EH (cell line): ENCODE measurements at regions not wholly inside any gene's neighbourhood (a gene's known extent, or its start where the extent isn't known, plus 50 kb on each side); places are given as distances from the start of the nearest gene placed in this dataset.

Source experiments
- DNase-seq: peaks from one replicate; pipeline ENCODE4 v3.0.0-alpha.2; 2015; ENCODE audit warnings: low read depth

DNA sequence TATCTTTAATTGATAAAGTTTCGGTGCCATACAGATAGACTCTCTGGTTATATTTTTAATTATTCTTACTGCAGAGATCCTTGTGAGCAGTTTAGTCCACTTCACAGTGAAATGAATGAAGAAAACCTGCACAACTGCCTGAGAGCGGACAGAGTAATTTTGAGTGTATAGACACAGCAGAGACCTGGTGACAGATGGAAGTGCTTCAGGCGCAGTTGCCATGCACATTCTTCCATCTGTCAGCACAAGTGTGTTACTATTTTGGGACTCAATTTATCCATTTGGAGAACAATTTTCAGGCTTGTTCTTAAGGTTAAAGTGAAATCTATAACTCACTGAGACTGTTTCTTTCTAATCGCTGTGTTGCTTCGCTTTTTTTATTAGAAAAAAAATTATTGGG lies 147.8 kb upstream of the SPHKAP start:
- no peak for DNase-seq

DNA sequence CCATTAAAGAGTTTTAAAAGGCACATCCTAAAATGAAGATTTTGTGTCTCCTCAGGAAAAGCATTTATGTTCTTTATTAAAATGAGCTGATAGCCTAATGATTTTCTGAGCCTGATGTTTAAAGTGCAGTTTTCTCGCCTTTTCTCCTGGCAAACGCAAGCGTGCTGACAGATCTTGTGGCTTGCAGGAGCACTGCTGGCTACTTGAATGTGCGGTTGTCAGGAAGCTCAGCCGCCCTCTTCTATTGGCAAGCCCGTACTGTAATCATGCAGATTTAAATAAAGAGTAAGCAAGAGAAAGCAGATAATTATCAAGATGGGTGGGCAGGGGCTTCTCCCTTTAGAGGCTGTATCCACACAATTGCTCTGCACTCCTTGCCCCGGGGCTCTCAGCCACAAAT lies 139.5 kb upstream of the SPHKAP start:
- DNase-seq = no peak

DNA sequence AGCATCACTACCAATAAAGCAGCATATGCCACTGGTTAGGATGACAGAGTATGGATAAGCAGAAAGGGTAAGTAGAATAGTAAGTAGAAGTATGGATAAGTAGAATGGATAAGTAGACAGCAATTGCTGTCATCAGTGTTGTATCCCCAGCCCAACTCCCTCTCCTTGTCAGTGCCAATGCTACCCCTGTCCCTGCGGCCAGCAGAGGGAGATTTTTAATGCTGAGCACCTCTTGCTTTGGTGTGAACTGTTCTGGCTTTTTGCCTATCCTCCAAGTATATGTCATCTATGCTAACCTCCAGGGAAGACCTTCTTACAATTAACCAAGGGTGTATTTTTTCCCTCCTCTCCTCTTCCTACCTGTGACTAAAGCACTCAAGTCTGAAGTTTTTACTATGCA lies 136.7 kb upstream of the SPHKAP start:
- peak; percentile 65 for DNase-seq

DNA sequence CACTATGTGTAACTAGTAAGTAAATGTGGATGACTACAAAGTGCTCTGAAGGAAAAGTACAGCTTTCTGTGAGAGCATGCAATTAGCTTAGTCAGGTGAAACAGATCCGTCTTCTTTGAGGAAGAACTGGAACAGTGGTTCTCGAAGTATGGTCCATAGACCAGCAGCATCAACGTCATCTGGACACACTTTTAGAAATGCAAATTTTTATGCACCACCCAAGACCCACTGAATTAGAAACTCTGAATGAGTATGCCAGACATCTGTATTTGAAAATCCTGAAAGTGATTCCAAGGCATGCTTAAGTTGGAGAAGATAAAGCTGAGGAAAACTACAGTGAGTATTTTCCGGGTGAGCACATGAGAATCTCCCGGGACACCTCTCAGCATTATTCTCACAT lies 130.7 kb upstream of the SPHKAP start:
- DNase-seq = no peak

DNA sequence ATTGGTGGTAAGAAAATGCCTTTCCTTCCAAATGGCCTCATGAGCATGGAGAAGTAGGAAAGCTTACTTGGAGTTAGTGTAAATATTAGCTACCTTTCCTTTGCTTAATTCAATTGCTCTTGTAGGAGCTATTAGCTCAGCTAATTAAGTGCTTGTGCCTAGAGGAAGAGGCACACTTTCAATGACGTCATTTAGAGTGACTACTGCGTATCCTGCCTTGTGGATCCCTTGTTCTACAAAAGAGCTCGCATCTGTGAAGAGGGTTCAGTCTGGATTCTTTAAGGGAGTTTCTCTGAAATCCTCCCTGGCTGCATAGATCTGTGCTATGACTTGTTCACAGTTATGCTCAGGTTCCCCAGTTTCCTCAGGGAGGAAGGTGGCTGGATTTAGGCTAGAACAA lies 122.5 kb upstream of the SPHKAP start:
- DNase-seq = no peak

DNA sequence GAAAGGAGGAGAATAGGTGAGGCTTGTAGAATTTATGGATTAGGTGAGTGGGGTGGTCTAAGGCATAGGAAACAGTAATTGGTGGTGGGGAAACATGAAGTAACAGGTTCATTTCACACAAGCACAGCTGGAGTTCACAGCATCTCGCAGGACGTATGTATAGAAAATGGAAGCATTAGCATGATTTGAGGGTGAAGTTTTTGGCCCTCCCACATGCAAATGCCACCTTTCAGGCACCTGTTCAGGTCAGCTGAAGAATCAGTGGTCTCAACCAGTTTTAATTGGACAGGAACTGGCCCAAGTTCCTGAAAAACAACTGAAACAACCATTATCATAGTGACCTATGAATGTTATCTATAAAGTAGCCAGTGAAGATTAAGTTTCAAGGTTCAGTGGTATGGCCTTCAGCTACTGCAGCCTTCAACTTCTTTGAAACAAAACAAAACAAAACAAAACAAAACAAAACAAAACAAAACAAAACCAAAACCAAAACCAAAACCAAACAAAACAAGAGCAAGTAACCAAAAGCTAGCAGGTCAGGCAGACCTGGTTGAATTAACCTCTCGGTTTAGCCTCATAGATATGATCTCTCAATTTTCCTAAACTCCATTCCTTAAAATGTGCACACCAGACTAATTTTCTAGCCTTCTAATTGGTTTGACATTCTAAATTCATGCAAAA lies 102.1 kb upstream of the SPHKAP start:
- DNase-seq = no peak

DNA sequence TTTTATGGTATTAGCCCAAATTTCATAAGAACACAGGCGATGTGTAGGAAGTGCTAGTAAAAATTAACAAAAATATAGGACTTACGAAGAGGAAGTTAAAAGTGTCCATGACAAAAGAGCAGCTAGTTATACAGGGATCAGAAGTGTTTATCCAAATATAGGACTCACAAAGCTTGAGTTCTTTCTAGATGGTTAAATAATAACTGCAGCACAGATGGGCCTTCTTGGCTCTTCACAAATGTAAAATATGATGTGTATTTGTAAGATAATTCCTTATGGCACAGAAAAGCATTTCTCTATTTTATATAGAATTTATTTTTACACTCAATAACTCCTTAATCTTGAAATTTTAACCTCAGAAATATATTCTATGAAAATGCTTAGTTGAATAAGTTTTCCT lies 100.9 kb upstream of the SPHKAP start:
- no peak for DNase-seq

DNA sequence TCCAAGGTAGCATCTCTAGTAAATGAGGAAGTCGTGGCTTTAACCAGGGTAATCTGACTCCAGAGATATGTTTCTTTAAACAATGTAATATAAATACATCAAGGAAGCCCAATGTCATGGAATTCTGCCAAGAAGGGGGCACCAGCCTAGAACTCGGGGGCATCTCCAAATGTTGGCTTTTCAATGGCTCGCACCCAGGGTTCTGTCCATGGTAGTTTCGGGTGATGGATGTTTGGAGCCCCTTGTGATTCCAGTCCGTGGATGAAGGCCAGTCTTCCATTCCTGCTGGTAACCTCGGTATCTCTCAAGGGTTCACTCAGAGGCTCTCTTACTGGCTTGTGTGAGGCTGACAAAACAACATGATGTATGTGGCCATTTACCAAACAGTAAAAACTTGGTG lies 91.7 kb upstream of the SPHKAP start:
- DNase-seq = no peak

DNA sequence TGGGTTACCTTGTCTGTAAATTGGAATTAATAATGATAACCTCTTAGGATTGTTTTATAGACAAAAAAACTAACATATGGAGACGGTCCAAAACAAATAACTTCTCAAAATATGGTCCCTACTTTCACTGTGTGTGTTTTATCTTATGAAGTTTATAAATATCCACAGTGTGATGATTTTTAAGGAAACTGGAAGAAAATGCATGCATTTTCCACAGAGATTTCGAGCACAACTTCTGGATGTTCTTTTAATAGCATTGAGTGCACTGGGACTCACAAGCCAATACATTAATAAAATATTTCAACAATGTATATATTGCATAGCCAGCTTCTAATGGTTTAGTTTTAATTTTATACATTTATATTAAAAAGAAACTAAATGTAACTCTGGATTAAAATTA lies 87.9 kb upstream of the SPHKAP start:
- no peak for DNase-seq

DNA sequence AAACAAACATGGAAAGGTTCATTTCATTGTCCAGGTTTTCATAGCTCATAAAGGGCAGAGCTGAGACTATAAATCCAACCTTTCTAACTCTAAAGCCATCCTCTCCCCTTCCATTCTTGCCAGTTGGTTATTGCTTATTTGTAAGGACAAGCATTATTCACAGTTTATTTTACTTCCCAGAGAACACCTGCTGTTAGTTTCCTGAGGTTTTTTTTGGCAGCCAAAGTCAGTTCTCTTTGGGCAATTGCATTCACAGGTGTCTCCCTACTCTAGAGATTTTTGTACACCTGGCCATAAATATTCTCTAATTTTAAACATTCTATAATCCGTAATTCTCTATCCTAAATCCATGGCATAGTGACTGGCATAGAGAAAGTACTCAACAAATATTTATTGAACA lies 87.3 kb upstream of the SPHKAP start:
- DNase-seq = no peak

DNA sequence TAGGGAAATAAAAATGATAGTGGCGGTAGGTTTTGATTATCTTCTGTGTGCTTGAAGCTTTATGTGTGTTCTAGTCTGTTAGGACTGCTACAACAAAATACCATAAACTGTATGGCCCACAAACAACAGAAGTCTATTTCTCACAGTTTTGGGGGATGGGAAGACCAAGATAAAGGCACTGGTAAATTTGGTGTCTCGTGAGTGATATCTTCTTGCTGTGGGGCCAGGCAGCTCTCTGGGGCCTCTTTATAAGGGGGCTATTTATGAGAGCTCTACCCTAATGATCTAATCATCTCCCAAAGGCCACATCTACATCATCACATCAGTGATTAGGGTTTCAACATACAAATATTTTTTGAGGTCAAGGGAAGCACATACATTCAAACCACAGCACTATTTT lies 86.8 kb upstream of the SPHKAP start:
- no peak for DNase-seq

DNA sequence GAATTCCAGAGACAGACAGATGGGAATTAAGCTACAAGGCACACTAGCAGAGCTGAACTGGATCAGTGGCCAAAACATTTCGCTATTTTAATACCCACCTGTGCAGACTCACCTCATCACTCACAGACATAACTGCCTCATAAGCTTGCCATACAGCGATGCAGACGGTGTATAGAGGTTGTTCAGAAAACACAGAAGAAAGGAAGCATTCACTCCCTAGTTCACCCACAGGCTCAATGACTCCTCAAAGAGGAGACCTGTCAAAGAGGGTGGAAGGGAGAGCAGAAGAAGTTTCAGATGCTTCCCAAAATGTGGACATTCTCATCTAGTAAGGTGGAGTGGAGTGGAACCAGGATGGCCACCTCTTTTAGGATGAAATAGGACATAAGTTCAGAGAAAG lies 81.7 kb upstream of the SPHKAP start:
- DNase-seq = no peak

DNA sequence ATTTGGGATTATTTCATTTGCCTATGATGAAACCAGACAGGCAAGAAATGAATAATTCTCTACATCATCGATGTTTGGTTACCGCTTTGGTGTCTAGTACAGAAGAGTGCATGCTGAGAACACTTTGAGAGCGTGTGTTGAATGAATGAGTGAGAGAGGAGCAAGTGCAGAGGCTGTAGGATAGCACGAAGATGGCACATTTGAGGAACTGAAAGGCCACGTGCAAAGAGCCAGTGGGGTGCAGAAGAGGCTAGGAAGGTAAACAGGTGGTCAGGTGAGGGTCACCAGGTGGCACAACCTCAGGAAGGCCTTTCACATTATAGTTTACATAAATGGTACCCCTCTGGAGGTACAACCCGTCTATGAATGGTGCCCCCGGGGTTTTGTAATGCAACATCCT lies 80.1 kb upstream of the SPHKAP start:
- DNase-seq = no peak

DNA sequence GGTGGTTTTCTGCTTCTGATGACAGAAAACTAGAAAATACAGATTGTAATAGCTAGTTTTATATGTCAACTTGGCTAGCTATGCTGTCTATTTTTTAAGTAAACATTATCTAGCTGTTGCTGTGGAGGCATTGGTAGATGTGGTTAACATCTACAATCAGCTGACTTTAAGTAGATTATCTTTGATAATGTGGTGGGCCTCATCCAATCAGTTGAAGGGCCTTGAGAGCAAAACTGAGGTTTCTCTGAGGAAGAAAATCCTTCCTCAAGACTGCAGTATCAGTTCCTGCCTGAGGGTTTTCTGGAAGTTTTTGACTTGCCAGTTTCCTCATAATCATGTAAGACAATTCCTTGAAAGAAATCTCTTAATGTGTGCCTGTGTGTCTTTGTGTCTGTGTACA lies 75.9 kb upstream of the SPHKAP start:
- no peak for DNase-seq

DNA sequence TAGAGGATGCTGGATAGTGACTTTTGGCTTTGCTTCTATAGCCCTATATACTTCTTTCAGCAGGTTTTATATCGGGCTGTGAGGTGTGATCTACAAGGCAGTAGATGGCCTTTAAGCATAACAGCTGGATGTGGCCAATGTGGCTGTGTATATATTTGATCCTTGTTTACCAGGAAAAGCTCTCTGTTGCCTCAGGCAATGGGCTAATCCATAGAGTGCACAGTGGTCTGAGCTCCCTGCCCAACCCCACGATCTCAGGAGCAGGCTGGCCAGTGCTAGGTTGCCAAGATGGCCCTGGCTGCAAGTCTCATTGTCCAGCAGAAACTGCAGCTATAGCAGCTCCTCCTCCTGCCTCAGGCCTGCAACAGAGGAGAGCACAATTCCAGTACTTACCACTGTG lies 72.3 kb upstream of the SPHKAP start:
- DNase-seq = no peak

DNA sequence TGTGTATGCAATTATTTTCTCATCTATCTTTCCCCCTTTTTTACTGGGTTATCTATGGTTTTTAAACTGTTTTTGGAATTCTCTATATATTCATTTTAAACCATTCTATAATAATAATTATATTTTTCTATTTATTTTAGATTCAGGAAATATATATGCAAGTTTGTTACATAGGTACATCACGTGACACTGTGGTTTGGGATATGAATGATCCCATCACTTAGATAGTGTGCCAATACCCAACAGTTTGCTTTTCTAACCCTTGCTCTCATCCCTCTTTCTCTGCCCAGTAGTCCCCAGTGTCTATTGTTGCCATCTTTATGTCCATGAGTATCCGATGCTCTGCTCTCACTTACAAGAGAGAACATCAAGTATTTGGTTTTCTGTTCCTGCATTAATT lies 65.8 kb upstream of the SPHKAP start:
- no peak for DNase-seq

DNA sequence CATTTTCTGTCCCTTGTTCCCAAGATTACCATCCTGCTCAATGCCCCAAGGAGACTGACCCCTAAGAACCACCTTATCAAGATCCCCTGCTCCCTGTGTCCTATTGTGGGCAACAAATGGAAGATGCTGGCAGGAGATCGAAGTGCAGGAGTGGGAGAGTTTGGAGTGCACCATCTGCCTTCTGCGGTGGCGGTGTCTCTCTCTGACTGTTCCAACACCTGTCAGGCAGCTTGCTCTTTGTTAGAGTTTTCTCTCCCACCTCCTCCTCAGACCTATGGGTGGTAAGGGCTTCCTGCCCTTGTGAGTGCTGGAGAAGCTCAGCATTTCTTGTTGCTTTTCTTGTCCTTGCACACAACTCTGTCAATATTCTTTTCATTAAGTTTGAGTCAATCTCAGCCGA lies 64.1 kb upstream of the SPHKAP start:
- DNase-seq = no peak

DNA sequence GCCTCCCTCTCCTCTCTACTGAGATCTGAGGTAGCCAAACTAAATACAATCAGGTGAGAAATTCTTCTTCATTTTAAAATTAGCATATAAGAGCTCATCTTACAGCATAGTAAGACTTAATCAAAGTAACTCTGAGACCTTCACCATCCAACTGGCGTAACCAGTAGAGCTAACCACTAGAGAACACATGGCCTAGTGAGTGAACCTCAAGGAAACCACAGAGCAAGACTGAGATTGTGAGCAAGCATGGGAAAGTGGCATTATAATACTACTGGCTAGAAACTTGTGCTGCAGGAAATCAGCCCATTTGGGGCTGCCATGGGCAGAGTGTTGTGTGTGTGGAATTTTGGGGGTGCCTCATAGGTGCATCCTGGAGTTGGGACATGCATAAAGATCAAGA lies 61.1 kb upstream of the SPHKAP start:
- DNase-seq = no peak

DNA sequence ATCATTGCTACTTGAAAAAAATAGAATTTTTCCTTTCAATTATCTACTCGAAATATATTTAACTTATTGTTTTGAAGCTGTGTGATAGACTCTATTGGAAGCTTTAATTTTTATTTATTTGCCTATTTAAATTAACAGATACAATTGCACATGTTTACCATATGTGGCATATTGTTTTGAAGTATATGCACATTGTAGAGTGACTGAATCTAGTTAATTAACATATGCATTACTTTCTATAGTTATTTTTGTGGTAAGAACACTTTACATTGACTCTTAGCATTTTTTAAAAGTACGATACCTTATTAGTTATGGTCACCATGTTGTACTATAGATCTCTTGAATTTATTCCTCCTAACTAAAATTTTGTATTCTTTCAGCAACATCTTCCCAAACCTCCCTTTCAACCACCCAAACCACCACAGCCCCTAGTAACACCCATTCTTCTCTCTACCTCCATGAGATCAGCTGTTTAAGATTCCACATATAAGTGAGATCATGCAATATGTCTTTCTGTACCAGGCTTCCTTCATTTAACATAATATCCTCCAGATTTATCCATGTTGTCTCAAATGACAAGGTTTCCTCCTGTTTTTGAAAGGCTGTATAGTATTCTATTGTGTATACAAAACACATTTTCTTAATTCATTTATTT lies 58.5 kb upstream of the SPHKAP start:
- DNase-seq = no peak

DNA sequence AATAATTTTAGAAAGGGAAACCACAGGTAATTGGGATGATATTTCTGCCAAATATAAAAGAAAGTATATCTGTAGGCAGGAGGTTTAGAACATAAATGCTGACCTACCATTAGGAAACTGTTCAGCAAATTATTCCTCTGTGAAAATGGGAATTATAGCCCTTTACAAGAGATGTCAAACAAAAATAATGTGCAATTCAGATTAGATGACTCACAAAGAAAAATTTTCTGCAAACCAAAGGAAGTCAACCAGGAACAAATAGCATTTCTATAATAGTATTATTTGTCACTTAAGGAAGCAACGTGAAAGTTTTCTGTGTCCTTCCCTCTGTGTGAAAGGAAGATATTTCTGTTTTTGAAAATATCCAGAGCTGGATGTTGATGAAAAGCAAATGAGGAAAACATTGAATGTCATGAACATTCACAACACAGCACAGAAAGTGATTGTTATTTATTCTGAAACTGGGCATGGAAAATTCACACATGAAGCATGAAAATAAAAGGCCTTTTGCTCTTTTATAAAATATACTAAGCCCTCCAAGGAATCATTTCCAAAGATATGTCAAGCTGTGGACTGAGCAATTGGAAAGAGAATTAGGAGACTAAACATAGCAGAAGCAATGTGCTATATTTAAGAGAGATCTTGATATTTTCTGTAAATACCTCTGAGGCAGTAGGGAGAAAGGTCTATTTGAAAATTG lies 57.9 kb upstream of the SPHKAP start:
- peak; percentile 21 for DNase-seq
